H9 (cell line): ENCODE measurements at regions not wholly inside any gene's neighbourhood (a gene's known extent, or its start where the extent isn't known, plus 50 kb on each side); places are given as distances from the start of the nearest gene placed in this dataset.

Experiments used
- DNase-seq: peaks from one replicate; pipeline ENCODE4 v3.0.0-alpha.2; 2017
- H2AFZ ChIP-seq: one replicate; pipeline ENCODE4 v1.6.1; 2013; ENCODE audit warnings: mild to moderate bottlenecking, low read length, control low read depth, moderate library complexity
- H2AK5ac ChIP-seq: 2 replicates; pipeline ENCODE4 v1.6.1; 2013; ENCODE audit warnings: low read length, control low read depth, mixed read lengths; ENCODE audit not compliant: insufficient read length
- H2BK120ac ChIP-seq: one replicate; pipeline ENCODE4 v1.6.1; 2013; ENCODE audit warnings: low read depth, mild to moderate bottlenecking, low read length, control low read depth, inconsistent platforms; ENCODE audit not compliant: poor library complexity, severe bottlenecking
- H2BK12ac ChIP-seq: 2 replicates; pipeline ENCODE4 v1.6.1; 2013; ENCODE audit warnings: low read length, control low read depth, mixed read lengths, low read depth; ENCODE audit not compliant: insufficient read length
- H2BK15ac ChIP-seq: 2 replicates; pipeline ENCODE4 v1.6.1; 2013; ENCODE audit warnings: low read depth, low read length, control low read depth
- H2BK20ac ChIP-seq: one replicate; pipeline ENCODE4 v1.6.1; 2013; ENCODE audit warnings: low read depth, mild to moderate bottlenecking, low read length, control low read depth, inconsistent platforms; ENCODE audit not compliant: poor library complexity, severe bottlenecking
- H2BK5ac ChIP-seq: 2 replicates; pipeline ENCODE4 v1.6.1; 2013; ENCODE audit warnings: low read length, control low read depth, mixed read lengths; ENCODE audit not compliant: insufficient read length
- H3K14ac ChIP-seq: 2 replicates; pipeline ENCODE4 v1.6.1; 2013; ENCODE audit warnings: low read length, control low read depth; ENCODE audit not compliant: insufficient read depth
- H3K18ac ChIP-seq: 2 replicates; pipeline ENCODE4 v1.6.1; 2013; ENCODE audit warnings: low read depth, mild to moderate bottlenecking, mixed read lengths, low read length, control low read depth; ENCODE audit not compliant: insufficient read length
- H3K23ac ChIP-seq: 2 replicates; pipeline ENCODE4 v1.6.1; 2013; ENCODE audit warnings: low read length, control low read depth, mixed read lengths, low read depth; ENCODE audit not compliant: insufficient read length
- H3K23me2 ChIP-seq: 2 replicates; pipeline ENCODE4 v1.6.1; 2013; ENCODE audit warnings: low read depth, mild to moderate bottlenecking, mixed read lengths, low read length, control low read depth; ENCODE audit not compliant: insufficient read length, poor library complexity, severe bottlenecking
- H3K27ac ChIP-seq: 2 replicates; pipeline ENCODE4 v1.5.1; 2013; ENCODE audit warnings: low read length, control low read depth, mixed read lengths, low read depth; ENCODE audit not compliant: insufficient read length
- H3K27me3 ChIP-seq: 2 replicates; pipeline ENCODE4 v1.6.1; 2013; ENCODE audit warnings: low read length, control low read depth, inconsistent platforms; ENCODE audit not compliant: insufficient read depth
- H3K4ac ChIP-seq: 2 replicates; pipeline ENCODE4 v1.6.1; 2013; ENCODE audit warnings: low read depth, mild to moderate bottlenecking, control low read depth, inconsistent platforms, low read length, moderate library complexity
- H3K4me1 ChIP-seq: 2 replicates; pipeline ENCODE4 v1.6.1; 2013; ENCODE audit warnings: low read length, control low read depth, inconsistent platforms; ENCODE audit not compliant: insufficient read depth
- H3K4me2 ChIP-seq: 2 replicates; pipeline ENCODE4 v1.6.1; 2013; ENCODE audit warnings: low read length, control low read depth, mixed read lengths; ENCODE audit not compliant: insufficient read length, insufficient read depth
- H3K56ac ChIP-seq: 2 replicates; pipeline ENCODE4 v1.6.1; 2013; ENCODE audit warnings: low read depth, mild to moderate bottlenecking, mixed read lengths, low read length, control low read depth; ENCODE audit not compliant: insufficient read length
- H3K79me1 ChIP-seq: 2 replicates; pipeline ENCODE4 v1.6.1; 2013; ENCODE audit warnings: low read depth, mild to moderate bottlenecking, moderate library complexity, low read length, control low read depth, inconsistent platforms; ENCODE audit not compliant: insufficient read depth, poor library complexity, severe bottlenecking
- H3K79me2 ChIP-seq: 2 replicates; pipeline ENCODE4 v1.6.1; 2013; ENCODE audit warnings: low read length, control low read depth, inconsistent platforms; ENCODE audit not compliant: insufficient read depth
- H3K9ac ChIP-seq: 2 replicates; pipeline ENCODE4 v1.6.1; 2013; ENCODE audit warnings: low read length, control low read depth, mixed read lengths; ENCODE audit not compliant: insufficient read length; ENCODE audit errors: extremely low read depth
- H3K9me3 ChIP-seq: one replicate; pipeline ENCODE4 v1.6.1; 2013; ENCODE audit warnings: low read depth, low read length, inconsistent platforms; ENCODE audit not compliant: control insufficient read depth
- H3T11ph ChIP-seq: one replicate; pipeline ENCODE4 v1.6.1; 2013; ENCODE audit warnings: mild to moderate bottlenecking, low read length, control low read depth, inconsistent platforms
- H4K20me1 ChIP-seq: one replicate; pipeline ENCODE4 v1.6.1; 2013; ENCODE audit not compliant: control insufficient read depth, insufficient read length, insufficient read depth
- H4K5ac ChIP-seq: 2 replicates; pipeline ENCODE4 v1.6.1; 2013; ENCODE audit warnings: low read depth, mild to moderate bottlenecking, mixed read lengths, low read length, control low read depth; ENCODE audit not compliant: insufficient read length
- H4K8ac ChIP-seq: replicated peaks from 2 replicates; pipeline ENCODE4 v1.6.1; 2013; ENCODE audit warnings: low read length, control low read depth, mixed read lengths, low read depth; ENCODE audit not compliant: insufficient read length
- H4K91ac ChIP-seq: 2 replicates; pipeline ENCODE4 v1.6.1; 2013; ENCODE audit warnings: low read depth, mild to moderate bottlenecking, moderate library complexity, mixed read lengths, low read length, control low read depth; ENCODE audit not compliant: insufficient read length
- H3K27ac Mint-ChIP-seq, 3 experiments: 2 replicates in 2 of 3; 3 replicates in 1 of 3; pipeline ENCODE4 v1.8.0; 2020 to 2021; ENCODE audit warnings: mixed read lengths in 3 of 3, mild to moderate bottlenecking in 1 of 3, moderate library complexity in 1 of 3
- H3K27me3 Mint-ChIP-seq: 2 replicates; pipeline ENCODE4 v1.8.0; 2021; ENCODE audit warnings: low read depth, mild to moderate bottlenecking, moderate library complexity, mixed read lengths
- H3K36me3 Mint-ChIP-seq, 3 experiments: 2 replicates in 2 of 3; 3 replicates in 1 of 3; pipeline ENCODE4 v1.8.0; 2020 to 2021; ENCODE audit warnings: low read depth in 3 of 3, mixed read lengths in 3 of 3; ENCODE audit not compliant: insufficient read depth in 1 of 3
- H3K4me1 Mint-ChIP-seq, 2 experiments: 2 replicates each; pipeline ENCODE4 v1.8.0; 2020; ENCODE audit warnings: mixed read lengths in 2 of 2
- H3K4me3 Mint-ChIP-seq, 2 experiments: 2 replicates in 1 of 2; 3 replicates in 1 of 2; pipeline ENCODE4 v1.8.0; 2020 to 2021; ENCODE audit warnings: mild to moderate bottlenecking in 2 of 2, mixed read lengths in 2 of 2, moderate library complexity in 1 of 2
- H3K9me3 Mint-ChIP-seq, 2 experiments: 2 replicates in 1 of 2; 3 replicates in 1 of 2; pipeline ENCODE4 v1.8.0; 2020; ENCODE audit warnings: mild to moderate bottlenecking in 2 of 2, mixed read lengths in 2 of 2, moderate library complexity in 1 of 2
- CTCF ChIP-seq: fragments of 200-600 bp; sonication (generic); conservative IDR thresholded peaks from 3 replicates; pipeline ENCODE4 v1.8.0; 2021; ENCODE audit warnings: antibody characterized with exemption, mild to moderate bottlenecking
- WGBS: extraction: QIAGEN DNeasy Blood & Tissue Kit; methylation state at CpG from one replicate; pipeline ENCODE4 v1.1.7; 2013; ENCODE audit warnings: missing lambda C conversion rate, low lambda C conversion rate, mixed read lengths; ENCODE audit not compliant: insufficient read length; ENCODE audit errors: extremely low coverage; 5-methylcytosine and 5-hydroxymethylcytosine counted together

GRCh38 chr4:162408309-162408708, 244.5 kb upstream of the FSTL5 start:
- no peak overlapping the region for H4K5ac ChIP-seq
- no peak overlapping the region for H2BK12ac ChIP-seq
- H4K20me1 ChIP-seq: no peaks in the 10 kb centered on the region
- H3K79me2 ChIP-seq: no peaks in the 10 kb centered on the region
- no peaks in the 10 kb centered on the region for H3K4me1 Mint-ChIP-seq
- H3K4me2 ChIP-seq: no peak overlapping the region
- no peaks in the 10 kb centered on the region for H3K9me3 ChIP-seq
- H2BK120ac ChIP-seq: no peak overlapping the region
- no peak overlapping the region for H2AFZ ChIP-seq
- no peak overlapping the region for H3K4ac ChIP-seq
- no peak overlapping the region for H2AK5ac ChIP-seq
- H3K14ac ChIP-seq: no peak overlapping the region
- H3K27ac ChIP-seq: no peak overlapping the region
- no peaks in the 10 kb centered on the region for H3K27me3 Mint-ChIP-seq
- H3K9ac ChIP-seq: no peak overlapping the region
- no peak overlapping the region for H4K91ac ChIP-seq
- H3K4me3 Mint-ChIP-seq: no peak overlapping the region
- WGBS: no CpG with 5 or more reads among the region's 9 CpGs
- H2BK15ac ChIP-seq: no peak overlapping the region
- no peak overlapping the region for H3K27ac Mint-ChIP-seq
- H3T11ph ChIP-seq: no peak overlapping the region
- no peaks in the 10 kb centered on the region for H3K4me1 ChIP-seq
- H4K8ac ChIP-seq: no peak overlapping the region
- no peaks in the 10 kb centered on the region; a peak in 2 of 5 replicates for H3K9me3 Mint-ChIP-seq
- no peak overlapping the region for H2BK20ac ChIP-seq
- no peak overlapping the region for H3K18ac ChIP-seq
- TF ChIP-seq CTCF: no peak
- no peaks in the 10 kb centered on the region for H3K27me3 ChIP-seq
- DNase-seq: no peak
- no peaks in the 10 kb centered on the region for H3K79me1 ChIP-seq
- H2BK5ac ChIP-seq: no peak overlapping the region
- H3K23ac ChIP-seq: no peak overlapping the region
- H3K56ac ChIP-seq: no peak overlapping the region
- no peaks in the 10 kb centered on the region for H3K23me2 ChIP-seq
- H3K36me3 Mint-ChIP-seq: no peaks in the 10 kb centered on the region
